Tongue (tissue), 2 donors: ENCODE measurements at regions not wholly inside any gene's neighbourhood (a gene's known extent, or its start where the extent isn't known, plus 50 kb on each side); places are given as distances from the start of the nearest gene placed in this dataset. TPM values are rescaled to one million over a fixed set of nuclear protein-coding genes. Genes with fewer than 3 reads are reported as not detected.
A peak's percentile ranks its signal among the peaks of the same experiment; 100 is the strongest.

Source experiments
- DNase-seq: peaks from one replicate; pipeline ENCODE4 v3.0.0-alpha.2; 2015
- small RNA-seq: library from RNA; depleted of rRNA; stranded (forward); fragments of <200 nt; gene quantifications from one replicate; pipeline ENCODE3, GENCODE V24; 2014; ENCODE audit warnings: low replicate concordance

DNA sequence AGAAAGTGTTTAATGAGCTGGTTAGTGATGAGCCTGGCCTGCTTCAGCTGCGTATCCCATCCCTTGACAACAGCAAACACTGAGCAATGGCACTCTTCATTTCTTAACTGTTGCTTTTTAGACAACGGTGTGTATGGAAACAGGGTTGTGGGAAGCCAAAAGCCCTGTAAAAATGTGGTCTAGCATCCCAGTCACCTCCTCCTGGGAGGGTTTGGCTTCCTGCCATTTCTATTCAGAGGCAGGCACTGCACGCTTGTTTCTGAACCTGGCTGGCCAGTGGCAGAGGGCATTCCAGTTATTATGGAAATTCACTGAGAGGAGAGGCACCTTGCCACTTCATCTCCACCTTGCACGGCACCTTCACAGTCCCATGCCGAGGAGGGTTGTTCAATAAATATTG is 123.0 kb upstream of the ADARB2 start:
- DNase-seq, result peak; percentile 5

DNA sequence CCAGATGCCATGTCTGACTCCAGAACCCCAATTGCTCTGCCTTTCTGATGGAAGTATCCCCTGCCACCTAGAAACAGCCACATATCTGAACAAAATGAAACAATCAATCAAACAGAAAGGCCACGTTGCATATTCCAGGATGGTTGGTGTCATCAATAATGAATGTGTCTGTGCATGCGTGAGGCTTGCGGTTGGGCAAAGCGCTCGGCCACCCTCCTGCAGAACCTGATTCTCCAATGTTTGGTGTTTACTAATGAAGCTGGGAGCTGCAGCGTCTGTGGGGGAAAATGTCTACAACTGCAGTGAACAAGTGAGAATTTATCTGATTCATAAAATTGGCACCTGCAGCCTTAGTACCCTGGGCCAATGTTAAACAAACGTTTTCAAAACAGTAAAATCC is 121.2 kb upstream of the ADARB2 start:
- DNase-seq, result no peak

DNA sequence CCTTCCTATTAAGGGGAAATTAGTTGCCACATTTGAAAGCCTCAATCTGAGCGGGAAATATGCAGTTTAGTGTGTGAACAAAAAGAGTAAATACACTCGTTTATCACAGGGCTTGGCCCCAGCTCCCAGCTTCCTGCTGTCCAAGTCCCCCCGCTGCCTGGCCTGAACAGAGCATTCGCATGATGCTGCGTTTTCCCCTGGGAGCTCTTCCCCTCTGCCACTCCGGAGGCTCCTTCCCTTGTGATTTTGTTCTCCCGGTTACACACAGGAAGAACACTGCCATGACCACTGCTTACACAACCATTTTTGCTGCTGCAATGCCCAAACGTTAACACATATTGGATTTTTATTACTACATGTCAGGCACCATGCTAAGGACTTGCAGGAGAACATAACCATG is 120.7 kb upstream of the ADARB2 start:
- no peak for DNase-seq

DNA sequence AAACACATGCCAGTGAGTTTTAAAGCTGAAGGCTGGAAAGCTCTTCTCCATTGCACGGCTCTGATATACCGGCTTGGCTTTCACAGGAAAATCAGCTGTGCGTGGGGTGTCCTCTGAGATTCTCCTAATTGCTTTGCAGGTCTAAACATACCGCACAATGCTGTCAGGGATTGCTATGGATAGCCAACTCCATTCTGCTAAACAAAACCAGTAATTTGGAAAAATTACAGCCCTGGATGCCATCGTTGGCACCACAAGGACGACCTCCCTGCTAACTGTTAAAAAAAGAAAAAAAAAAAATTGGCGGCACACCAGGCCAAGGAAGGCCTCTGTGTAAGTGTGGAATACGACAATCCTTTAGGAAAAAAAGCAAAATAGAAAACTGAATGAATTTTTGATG is 118.6 kb upstream of the ADARB2 start:
- no peak for DNase-seq

DNA sequence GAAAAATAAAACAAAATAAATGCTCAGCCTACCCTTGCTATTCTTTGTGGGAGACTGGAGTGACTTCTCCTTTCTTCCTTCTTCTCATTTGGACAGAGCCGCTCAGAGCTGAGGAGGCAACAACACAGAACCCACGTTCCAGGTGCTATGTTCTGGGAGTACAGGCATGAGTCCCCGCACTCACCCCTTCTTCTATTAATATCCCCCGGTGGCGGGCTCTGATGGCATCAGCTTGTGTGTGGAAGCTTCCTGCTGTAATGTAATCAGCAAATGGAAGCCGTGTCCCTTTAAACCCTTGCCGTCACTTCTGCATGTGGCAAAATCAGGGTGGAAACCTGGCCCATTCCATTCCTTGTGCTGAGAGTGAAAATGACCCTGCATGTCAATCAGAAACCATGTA is 116.9 kb upstream of the ADARB2 start:
- DNase-seq, result no peak

DNA sequence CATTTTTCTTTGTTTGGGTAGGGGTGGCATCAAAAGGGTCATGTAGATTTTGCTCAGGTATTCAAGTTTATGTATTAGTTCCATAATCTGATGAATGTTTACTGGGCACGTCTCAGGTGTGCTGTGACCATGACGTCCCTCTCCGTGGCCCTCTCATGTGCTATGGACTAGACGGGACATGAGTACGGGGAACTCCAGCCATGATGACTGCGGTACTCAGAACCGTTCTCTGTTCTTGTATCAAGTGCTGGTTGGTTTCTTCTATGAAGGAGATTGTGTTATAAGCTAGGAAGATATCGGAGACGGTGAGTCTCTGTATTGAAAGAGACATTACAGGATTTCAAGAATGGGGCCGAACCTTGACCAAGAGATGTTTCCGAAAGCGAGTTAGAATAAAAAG is 116.5 kb upstream of the ADARB2 start:
- DNase-seq, result no peak

DNA sequence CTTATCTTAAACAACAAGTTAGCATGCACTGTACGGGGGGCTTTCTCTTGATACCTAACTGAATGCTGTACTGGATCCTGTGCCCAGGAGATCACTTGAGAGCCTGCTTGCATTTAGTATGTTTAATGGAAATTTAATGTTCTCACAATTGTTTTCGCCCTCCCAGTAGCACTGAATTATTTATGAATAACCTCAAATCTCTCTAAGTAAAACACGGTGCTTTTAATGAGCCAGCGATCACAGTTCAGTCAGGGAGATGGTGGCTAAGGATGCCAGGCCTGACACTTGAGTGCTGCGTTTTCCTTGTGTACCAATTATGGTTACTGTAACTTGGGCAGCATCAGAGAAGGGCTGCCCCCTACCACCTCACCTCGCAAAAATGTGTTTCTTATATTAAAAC is 115.5 kb upstream of the ADARB2 start:
- no peak for DNase-seq

DNA sequence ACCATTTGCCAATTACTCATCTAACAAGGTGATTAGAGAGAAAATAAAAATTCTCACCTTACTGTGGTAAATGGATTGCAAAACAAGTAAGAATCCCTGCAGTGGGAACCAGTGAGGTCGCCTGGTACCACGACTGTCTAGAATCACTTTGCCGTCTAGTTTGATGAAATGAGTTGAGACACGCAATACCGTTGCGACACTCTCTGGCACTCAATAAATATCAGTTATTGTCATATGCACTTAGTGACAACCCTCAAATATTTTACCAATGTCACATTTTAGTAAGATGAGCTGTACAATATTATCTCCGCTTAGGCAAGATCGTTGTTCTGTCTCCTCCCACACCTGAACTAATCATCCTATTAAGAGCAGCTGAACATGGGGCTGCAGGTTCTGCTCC is 114.4 kb upstream of the ADARB2 start:
- DNase-seq, result no peak

DNA sequence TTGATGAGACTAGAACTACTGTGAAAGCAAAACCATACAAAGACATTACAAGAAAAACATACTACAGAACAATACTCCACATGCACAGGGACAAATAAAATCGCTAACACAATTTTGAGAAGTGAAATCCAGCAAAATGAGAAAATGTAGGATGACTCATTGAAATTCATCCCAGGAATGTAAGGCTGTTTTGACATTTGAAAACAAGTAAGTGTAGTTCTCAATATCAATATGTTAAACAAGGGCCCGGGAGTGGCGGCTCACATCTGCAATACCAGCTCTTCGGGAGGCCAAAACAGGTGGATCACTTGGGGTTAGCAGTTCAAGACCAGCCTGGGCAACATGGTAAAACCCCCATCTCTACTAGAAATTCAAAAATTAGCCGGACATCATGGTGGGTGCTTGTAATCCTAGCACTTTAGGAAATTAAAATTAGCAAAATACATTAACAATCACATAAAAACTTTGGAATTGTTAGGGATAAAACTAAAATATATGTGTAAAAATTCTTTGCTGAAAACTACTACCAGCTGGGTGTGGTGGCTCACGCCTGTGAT is 113.7 kb upstream of the ADARB2 start:
- no peak for DNase-seq

DNA sequence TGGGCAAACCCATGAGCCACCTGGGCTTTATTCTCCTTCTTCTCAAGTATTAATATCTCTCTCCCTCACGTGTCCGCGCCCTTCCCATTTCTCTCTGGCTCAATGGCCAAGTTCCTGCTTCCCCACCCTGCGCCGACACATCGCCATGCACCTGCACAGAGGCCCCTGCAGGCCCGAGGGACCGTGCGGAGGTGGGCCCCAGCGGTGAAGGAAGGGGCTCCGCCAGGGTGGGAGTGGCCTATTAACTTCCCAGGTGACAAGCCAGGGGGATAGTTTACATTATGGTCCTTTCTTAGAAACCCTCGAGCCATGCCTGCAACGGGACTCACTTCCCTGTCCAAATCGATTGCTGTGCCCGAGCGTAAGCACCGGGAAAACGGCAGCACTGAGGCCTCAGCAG is 110.0 kb upstream of the ADARB2 start:
- no peak for DNase-seq

DNA sequence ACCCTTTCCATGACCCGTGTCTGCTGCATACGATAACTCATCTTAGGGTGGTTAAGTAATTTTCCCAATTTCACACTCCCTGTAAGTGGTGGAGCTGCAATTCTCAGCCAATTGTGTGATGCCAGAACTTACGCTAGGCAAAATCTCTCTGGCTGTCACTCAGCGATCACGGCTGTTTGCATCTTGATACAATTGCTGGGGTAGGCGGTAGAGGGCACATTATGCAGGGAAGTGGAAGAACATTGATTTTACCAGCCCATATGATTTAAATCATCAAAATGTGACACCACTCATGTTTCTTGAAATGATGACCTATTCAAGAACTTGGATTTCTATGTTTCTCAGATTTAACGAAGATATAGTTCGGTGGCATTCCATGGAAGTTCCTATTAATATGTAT is 108.7 kb upstream of the ADARB2 start:
- no peak for DNase-seq

DNA sequence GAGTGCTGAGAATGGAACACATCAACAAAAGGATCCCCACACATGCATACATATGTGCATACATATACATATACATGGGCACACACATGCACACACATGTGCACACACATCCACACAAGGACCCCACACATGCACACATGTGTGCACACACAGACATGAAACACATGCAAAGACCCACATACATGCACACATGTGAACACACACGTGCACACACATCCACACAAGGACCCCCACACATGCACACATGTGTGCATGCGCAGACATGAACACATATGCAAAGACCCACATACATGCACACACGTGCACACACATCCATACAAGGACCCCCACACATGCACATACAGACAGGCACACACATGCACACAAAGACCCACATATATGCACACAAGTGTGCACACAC is 104.4 kb upstream of the ADARB2 start:
- DNase-seq, result no peak

DNA sequence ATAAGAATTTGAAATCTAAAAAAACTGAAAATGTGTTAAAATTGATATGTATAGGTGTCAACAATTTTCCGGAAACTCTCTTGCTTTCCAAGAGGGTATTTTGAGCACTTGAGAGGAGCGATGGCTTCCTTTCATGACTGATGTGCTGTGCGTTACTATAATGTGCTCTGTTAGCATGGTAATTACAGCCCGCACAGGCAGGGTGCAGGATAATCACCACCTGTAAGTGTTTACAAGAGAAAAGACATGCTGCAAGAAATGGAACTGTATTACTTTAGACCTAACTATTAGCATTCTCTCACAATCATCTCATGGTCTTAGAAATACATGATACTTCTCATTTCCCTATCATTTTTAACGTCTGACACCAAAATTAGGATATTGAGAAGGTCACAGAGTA is 92.4 kb upstream of the ADARB2 start:
- DNase-seq, result no peak

DNA sequence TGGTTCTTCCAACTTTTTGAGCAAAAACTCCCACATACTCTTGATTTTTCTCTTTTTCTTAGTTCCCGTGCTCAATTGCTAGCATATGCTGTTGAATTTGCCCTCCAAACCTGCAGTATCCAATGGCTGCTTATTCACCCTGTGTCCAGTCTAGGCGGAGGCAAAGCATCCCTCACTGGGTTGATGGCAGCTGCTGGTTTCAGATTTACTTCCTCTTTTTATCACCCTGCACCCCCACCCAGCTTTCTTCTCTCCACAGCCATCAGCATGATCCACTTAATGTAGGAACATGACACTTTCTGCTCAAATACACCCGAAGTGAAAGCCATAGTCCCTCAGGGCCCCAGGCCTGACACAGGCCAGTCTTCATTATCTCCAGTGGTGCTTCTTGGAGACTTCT is 87.6 kb upstream of the ADARB2 start:
- DNase-seq, result no peak

DNA sequence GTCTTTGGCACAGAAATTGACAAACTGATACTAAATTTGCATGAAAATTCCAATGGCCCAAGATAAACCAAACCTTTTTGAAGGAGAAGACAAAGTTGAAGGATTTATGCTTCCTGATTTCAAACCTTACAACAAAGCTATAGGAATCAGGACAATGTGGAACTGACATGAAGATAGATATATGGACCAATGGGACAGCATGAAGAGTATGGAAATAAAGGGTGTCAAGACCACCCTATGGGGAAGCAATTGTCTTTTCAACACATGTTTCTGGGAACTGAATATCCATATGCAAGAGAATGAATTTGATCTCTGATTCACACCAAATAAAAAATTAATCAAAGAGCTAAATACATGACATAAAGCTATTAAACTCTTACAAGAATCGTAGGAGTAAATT is 77.2 kb upstream of the ADARB2 start:
- no peak for DNase-seq

DNA sequence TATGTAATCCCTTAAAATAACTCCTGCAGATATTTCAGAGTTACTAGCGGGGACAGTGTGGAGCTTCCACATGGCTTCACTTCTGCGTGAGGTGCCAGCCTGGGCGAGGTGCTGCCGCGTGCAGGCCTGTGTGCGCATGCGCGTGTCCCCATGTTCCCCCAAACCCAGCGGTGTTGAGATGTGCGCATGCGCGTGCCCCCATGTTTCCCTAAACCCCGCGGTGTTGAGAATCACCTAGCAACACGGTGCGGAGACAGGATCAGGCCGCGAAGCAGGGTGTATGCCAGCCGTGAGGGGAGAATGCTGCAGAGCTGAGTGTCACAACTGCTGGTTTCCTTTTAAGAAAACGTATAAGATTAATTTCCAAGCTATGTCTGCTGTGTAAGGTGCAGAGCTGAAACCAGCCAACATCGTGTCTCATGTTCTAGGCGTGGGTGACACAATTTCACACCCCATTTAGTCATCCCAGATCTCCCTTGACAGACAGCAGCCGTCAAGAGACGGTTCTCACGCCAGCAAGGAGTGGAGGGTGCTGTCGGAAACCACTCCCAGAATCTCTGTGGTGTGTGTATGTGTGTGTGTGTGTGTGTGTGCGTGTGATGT is 71.9 kb upstream of the ADARB2 start:
- peak; percentile 1 for DNase-seq

DNA sequence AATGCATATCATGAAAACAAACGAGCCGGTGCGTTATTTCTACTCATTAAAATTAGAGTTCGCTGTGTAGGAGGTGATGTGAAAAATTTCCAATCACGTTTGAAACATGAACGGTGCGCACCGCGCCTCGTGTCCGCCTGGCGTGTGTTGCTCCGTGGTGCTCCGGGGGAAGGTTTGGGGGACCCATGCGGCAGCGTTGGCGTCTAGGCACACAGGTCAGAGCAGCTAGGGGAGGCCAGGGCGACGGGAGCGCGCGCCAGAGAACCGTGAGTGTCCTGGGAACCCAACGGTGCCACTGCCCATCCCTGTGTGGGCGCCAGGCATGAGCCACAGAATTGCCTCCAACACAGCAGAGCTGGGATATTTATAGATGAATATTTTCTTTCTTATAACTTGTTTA is 70.6 kb upstream of the ADARB2 start:
- no peak for DNase-seq

DNA sequence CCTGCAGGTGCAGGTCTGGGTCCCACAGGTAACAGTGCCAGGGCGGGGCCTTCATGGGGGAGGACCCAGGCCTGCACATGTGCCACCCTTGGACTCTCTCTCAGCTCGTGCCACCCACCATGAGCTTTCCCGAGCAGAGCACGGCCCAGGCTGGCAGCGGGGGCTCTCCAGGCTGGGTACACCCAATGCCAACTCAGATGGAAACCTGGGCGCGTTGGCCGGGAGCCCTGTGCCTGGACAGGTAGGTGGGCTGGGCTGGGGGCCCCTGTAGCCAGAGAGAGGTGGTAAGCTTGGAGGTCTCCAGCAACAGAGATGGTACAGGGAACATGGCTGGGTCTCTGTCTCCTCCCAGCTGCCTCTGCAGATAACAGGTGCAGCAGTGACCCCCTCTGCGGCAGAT is 69.9 kb upstream of the ADARB2 start:
- DNase-seq, result no peak

DNA sequence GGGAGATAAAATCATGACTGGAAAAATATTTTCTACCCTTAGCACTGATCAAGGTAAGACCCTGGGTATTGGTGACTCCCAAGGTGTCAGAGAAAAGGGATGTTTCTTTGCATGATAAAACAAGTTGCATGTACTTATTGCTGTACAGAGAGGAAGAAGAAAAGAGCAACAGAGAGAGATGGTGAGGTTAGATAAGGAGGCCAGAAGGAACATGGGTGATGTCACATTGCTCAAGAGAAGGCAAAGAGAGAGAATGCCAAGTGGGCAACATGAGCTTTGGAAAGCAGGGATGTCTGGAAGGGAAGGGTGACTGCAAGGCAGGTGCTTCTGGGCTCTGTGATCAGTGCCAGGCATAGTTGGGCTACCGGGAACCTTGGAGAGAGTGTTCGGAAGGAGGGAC is 65.1 kb upstream of the ADARB2 start:
- DNase-seq, result no peak

DNA sequence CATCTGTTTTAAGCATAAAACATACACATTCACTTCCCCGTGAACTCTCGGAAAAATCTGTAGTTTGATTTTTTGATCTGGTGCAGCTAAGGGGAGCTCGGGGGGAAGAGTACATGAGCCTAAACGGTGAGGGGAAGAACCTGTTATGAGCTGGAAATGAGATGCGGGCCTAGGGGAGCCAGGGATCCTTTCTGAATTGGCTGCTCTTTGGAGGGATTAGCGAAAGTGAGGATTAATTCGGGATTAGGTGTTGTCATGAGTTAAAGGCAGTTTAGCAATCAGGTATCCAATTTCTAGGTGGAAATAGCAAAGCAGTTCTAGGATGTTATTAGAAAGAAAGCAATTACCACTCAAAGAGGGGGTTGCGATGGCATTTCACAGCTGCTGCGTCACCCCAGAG is 51.1 kb upstream of the ADARB2 start:
- DNase-seq, result no peak

Small RNA genes in the stretch of these regions (small RNA-seq; reads per million reads assigned to genes)
- gene MIR6072, result not detected
- gene RNU6-576P, result not detected
- not detected for gene RNU6-889P
